ENCODE measurements at regions not wholly inside any gene's neighbourhood (a gene's known extent, or its start where the extent isn't known, plus 50 kb on each side); places are given as distances from the start of the nearest gene placed in this dataset.

DNA sequence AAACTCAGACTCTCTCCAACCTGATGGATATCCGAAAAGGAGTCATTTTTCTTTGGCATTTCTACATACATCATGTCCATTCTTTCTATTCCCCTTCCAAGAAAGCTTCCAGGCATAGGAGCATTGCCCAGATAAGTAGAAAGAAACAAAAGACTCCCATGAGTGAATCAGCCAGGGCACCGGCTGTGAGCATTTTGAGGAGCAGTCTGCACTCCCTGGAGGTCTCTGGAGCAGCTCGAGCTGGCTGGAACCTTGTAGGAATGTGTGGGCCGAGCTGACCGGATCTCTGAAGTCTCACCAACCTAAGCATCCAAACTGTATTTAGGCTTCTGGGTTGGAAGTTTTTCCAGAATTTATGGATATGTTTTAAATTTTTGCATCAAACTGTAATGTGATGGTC lies 161.4 kb upstream of the TRPC7 start:
- no peak for DNase-seq

DNA sequence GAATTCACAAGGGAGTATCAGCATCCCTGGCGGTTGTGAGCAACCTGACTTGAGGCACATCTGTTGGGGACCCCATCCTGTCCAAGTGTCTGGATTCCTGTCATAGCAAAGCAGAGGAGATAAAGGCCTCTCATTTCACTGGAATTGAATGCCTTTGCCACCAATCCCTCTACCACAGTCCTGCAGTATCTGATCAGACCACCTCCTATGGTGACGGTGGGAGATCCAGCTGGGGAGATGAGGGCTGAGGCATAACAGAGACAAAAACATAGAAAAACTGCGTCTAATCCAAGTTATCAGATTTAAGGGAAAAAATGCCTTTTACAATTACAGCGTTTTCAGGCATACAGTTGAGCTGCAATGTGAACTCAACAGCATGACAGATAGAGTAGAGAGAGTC lies 160.7 kb upstream of the TRPC7 start:
- no peak for DNase-seq

DNA sequence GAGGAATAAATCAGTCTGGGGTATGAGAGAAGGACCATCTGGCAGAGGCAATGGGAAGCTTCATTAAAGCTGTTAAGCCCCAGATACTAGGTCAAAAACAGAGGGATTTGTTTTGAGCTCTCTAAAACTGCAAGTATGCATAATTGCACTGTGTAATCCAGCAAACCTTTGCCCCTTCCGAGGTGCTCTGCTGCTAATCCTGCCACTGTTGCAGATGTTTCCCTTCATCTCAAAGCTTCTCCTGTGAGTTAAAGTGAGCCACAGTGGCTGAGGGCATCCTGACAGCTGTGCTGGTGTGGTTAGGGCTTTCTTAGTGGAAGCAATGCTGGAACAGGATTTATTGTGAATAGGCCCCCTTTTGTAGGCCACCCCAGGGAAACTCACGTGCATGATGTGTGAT lies 160.3 kb upstream of the TRPC7 start:
- no peak for DNase-seq

DNA sequence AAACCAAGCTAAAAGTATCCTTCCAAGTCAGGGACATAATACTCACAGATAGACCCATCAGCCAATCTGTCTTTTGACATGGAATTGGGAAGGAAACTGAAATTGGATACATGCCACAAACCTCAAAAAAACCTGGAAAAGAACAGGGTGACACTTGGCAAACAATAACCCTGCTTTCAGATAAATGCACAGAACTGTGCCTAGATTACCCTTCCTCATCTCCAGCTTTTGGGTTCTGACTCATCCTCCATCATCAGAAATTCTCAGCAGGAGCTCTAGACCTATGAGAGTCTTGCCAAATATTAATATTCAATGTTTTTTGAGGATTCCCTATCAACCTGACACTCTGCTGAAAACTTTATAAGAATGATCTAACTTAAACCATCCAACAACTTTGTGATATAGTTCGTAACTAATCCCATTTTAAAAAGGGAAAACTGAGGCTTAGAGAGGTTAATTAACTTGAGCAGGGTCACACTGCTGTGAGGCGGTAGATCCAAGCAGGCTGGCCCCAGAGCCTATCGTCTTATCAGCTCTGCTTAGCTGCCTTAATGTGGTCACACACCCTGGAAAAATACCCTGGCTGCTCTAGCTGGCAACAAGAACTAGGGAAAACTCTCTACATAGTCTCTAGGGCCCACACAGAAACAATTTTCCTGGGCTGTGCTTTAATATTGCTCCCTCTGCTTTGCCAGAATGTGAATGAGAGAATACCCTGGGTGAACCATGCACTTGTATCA lies 157.0 kb upstream of the TRPC7 start:
- no peak for DNase-seq

DNA sequence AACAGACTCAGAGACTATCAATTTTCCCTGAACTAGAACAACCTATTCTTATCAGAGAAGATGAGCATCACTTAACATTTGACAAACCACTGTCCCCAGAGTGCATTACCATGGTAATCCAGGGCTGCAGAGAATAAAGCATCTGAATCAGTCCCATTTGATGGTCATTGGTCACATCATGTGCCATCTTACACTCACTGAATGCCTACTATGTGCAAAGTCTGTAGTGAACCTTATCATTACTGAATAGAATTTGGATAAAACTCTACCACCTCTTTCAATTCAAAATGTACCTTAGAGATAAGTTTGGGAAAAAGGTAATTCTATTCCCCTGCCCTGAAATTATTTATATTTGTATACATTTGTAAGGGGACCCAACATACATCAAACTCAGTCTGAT lies 156.4 kb upstream of the TRPC7 start:
- no peak for DNase-seq

DNA sequence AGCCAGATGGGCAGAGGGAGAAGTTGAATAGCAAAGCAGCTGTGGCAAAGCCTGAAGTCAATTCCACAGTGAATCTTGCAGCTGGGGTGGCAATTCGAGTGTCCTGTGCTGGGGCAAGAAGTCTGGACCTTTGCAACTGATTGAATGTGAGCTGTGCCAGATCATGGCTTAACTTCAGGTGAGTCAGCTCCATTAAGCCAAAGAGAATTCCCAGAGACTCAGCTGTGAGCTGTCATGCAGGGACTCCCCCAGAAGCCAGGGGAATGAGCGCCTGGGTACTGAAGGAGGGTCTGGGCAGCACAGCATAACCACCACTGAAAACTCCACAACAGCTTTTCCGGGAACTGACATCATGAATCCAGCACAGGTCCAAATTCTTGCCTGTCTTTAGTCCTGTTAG lies 153.5 kb upstream of the TRPC7 start:
- DNase-seq = no peak

DNA sequence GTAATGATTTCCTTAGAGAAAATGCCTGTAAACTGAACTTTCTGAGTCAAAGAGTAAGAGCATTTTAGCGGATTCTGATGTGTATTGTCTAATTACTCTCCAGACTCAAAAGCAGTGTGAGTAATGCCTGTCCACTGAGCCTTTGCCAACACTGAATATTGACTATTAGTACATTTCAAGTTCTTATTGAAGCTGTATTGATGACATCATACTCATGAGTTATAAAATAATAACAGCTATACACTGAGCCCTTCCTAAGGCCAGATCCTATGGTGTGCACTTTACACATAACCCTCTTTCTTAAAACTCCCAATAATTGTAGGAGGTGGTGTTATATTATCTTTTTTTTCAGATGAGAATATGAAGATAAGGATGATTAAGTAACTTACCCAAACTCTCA lies 152.8 kb upstream of the TRPC7 start:
- no peak for DNase-seq

DNA sequence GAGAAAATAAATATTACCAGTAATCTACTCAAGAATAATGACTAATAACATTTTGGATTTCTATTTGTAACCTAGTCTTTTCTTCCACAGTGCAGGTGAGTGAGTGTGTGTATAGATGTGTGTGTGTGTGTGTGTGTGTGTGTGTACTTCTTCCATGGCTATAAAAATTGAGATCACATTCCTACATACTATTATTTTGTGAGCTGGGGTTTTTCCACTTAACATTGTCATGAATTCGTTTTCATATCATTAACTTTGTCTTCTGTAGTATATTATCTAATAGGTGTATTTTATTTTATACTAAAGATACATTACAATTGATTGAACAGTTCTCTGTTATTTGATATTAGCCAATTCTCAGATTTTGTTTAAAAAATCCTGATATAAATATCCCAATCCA lies 152.4 kb upstream of the TRPC7 start:
- no peak for DNase-seq

DNA sequence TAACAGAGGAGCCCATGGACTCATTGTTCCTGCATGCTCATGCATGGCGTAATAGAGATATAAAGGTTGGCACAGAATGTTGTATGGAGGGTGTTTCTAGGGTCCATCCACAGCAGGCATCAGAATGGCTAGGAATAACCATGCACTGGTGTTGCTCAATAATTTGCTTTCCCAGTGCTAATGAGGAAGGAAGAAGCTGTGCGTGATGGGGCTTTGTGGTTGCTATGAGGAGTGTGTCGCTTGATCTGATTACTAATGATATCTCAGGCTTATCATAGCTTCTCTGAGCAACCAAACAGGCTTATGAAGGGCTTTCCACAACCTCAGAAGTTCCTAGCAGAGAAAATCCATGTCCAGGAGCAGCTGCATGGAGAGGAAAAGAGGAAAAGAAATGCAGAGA lies 151.3 kb upstream of the TRPC7 start:
- DNase-seq = no peak

DNA sequence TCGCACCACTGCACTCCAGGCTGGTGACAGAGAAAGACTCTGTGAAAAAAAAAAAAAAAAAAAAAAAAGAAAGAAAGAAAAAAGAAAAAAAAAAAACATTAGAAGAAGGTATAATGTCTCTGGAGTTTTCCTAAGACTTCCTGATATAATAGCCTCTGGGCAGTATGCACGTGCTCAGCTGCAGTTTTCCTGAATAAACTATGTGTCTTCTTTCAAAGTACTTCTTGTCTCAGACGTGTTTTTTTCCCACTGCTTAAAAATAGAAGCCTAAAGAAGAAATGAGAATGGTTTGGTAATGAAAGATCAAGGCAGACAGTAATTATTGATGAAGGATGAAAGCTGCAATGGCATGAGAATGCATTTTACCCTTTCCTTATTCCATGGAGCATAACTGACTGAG lies 148.1 kb upstream of the TRPC7 start:
- no peak for DNase-seq

DNA sequence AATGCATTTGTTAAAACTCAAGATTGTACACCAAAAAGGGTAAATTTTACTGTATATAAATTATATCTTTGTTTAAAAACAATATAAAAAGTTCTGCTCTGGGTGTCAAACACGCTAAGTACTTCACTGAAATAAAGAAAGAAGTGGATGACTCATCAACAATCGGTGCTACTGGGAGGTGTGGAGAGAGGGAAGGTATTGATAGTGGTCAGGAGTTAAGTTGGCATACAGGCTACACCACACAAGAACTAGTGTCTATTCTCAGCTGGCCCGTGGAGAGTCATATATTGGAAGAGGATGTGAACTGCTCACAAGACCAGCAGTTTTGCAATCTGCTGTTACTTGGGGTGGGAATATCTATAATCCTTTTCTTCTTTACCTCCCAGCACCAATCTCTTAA lies 145.7 kb upstream of the TRPC7 start:
- DNase-seq = no peak

DNA sequence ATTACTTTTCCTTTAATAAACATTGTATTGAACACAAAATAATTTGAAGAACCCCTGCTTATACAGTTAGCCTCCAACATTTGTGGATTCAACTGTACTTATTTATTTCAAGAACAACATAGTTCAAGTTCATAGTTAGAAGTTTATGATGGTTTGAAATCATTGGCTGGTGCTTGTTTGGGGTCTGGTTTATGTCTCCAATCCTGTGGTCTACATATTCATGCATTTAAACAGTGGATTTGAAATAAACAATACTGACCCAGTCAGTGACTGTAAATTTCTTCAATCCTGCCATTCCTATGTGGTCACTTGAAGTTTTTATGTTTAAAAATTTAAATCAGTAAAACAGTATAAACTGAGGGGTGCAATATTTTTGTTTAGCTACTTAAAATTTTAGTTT lies 145.1 kb upstream of the TRPC7 start:
- no peak for DNase-seq

DNA sequence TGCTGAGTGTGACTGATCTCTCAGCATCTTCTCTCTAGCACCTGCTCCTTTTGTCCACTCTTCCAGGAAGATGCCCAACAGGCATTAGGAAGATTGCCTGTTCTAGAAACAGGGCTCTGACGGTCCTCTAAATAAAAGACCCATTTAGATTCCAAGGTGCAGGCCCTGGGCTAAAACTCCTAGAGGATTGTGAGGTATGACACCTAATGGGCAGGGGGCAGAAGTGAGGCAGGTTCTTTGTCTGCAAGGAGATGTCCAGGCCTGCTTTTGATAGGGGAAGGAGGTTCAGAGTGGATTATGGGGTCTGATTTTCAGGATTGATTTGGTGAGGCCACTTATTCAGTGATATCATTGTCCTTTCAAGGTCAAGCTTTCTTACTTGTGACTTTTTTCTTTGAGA lies 140.8 kb upstream of the TRPC7 start:
- no peak for DNase-seq

DNA sequence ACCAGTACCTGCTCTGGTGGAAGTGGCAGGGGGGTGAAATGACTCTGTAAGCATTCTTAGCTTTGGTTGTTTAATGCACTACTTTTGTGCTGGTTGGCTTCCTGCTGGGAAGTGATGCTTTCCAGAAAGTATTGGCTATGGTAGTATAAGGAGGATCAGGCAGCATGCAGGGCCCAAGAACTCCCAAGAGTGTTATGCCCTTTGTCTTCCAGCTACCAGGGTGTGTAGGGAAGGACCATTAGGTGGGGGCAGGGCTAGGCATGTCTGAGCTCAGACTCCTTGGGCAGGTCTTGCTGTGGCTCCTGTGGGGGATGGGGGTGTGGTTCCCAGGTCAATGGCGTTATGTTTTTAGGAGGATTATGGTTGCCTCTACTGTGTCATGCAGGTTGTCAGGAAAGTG lies 135.8 kb upstream of the TRPC7 start:
- no peak for DNase-seq

DNA sequence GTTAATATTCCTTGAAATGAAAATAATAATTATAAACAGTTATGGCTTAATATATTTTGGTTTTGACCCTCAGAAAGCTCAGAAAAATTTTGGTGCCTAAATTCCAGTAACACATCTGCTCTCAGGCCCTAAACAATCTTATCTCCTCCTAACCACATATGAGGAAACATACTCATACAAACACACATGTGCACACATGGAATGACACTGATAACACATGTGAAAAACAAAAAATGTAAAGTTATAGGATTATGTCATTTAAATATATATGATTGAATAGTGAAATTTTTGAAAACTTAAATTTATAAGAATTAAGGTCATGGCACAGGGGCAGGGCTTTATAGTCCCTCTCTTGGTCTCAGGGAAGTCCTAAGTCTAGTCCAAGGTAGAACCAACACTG lies 127.2 kb upstream of the TRPC7 start:
- DNase-seq = no peak

DNA sequence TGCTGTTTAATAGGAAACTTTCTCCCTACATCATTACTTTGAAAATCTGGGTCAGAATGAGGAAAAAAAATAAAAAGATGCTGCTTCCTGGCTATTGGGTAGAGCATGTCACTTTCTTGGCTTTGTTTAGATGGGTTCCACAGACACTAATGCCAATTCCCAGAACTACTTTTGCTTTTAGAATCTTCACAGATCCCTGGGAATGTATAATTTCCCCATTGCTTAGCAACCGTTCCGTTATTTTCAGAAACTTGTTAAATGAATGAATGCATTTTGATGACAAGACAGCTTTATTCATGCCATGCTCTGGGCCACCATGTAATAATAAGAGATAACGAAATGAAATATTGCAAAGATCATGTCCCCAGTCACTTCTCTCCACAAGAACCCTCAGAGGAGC lies 126.5 kb upstream of the TRPC7 start:
- DNase-seq = no peak

DNA sequence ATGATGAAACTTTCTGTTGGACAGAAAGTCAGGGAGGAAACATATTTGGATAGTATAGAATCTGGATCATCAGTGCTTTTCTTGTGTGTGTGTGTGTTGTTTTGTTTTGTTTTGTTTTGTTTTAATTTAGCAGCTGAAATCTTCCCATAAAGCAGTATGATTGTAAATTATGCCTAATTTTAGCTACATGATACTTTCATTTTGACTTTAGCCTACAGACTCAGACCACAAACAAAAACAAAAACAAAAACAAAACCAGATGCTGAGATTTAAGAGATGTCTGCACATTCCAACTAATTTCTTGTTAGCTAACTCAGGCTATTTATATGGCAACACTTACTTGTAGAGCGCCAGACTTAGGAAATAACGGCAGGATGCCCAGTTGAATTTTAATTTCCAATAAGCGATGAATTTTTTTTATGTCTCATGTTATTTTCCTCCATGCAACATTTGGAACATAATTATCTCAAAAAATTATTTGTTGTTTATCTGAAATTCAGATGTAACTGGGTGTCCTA lies 119.5 kb upstream of the TRPC7 start:
- DNase-seq = no peak

DNA sequence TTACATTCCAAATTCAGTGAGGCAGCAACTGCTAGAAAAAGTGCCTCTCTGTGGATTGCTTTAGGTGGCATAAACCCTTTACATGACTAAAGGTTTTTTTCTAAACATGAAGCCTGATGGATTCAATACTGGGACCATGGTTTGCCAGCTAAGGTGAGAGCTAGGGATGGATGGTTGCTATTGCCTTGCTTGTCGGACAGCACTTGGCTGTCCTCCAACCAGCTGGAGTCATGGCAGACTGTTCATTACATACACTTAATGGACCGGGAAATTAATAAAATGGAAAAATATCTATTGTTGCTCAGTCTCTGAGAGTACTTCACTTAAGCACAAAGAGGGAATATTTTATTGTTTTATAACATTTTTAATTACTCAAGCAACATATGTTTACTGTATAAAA lies 116.9 kb upstream of the TRPC7 start:
- no peak for DNase-seq

DNA sequence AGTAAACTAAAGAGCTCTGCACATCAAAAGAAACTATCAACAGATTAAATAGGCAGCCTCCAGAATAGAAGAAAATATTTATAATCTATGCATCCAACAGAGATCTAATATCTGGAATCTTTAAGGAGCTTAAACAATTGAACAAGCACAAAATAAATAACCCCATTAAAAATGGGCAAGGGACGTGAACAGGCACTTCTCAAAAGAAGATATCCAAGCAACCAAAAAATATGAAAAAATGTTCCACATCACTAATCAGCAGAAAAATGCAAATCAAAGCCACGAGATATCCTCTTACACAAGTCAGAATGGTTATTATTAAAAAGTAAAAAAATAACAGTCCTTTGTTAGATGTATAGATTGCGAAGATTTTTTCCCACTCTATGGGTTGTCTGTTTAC lies 109.1 kb upstream of the TRPC7 start:
- DNase-seq = no peak

DNA sequence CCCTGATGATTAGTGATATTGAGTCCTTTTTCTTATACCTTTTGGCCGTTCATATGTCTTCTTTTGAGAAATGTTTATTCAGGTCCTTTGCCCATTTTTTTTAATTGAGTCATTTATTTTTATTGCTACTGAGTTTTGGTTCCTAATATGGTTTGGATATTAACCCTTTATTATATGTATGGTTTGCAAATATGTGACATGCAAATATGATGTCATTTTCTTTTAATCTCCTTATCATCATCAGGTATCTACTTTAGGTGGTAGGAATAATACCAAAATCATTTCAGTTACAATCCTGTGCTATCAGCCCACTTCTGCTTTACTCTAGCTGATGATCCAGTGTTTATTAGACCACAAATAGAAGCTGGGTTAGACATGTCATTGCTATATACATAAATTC lies 102.3 kb upstream of the TRPC7 start:
- DNase-seq = no peak

DNA sequence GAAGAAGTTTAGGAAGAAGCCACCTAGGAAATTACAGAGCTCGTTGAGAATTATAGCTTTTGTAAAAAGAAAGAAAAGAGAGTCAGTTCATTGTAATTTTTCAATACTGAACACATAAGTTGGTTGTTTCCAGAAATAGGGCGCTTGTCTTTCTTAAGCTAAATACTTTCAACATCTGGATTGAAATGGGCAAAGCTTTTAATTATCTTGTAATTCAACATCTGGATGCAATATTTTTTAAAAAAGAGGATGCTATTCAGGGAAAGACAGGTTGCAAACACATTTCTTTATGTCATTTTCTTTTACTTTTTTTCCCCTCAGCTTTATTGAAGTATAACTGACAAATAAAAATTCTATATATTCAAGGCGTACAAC lies 100.7 kb upstream of the TRPC7 start:
- no peak for DNase-seq

DNA sequence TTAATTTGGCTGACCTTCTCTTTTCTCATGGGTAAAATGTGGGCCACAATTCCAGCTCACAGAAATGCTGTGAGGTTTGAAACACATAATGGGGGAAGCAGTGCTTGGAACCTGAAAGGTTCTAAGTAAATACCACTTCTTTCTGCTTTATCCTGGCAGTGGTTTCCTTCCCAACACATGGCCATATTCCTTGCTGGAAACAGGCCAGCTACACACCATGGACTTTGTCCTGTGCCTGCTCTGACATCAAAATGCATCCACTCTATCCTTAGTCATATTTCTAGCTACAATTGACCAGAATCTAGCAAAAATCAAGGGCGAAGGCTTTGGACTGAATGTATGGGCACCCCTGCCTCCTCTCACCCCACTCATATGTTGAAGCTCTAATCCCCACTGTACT lies 93.1 kb upstream of the TRPC7 start:
- no peak for DNase-seq

DNA sequence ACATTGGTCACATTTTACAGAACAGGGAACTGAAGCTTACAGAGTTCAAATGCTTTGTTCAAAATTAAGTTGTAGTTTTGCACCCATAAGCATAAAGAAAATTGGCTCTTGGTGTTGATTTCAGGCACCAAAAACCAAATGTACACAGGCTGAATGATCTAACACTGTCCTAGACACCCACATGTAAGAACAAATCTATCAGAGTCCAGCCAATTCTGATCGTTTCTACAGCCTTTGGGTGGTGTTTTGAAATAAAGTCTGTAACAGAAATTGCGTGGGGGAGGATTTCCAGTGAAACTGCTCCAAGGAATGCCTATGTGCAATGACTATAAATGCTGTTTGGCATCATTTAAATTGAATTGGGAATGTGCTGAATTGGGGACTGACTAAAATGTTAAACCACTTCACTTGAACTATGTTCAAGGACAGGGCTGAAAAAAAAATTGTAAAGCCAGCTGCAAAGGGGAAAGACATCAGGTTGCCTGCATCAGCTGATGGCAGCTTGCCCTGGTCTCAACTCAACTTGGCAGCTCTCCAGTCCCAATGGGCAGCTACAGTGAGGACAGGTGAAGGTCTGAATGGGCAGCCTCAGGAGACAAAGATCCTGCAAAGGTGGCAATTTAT lies 92.2 kb upstream of the TRPC7 start:
- no peak for DNase-seq

DNA sequence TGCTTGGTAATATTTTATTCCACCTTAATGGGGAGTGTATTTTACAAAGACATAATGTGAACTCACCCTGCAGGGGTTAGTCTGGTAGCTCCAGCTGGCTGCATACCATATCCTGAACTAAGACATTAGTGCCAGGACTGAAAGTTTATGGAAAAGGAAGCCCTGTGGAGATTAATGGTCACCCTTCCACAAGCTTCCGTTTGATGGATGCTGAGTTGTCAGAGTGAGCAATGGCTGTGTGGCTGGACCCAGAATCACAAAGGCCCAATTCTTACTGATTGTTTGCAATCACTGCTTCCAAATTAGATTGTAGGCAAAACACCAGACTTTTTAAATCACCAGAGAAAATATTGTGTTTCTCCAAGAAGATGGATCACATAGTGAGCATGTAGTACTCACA lies 90.1 kb upstream of the TRPC7 start:
- no peak for DNase-seq

Measured in SW 1271 (cell line).